Muscle of back (tissue), 3 donors: ENCODE measurements at regions not wholly inside any gene's neighbourhood (a gene's known extent, or its start where the extent isn't known, plus 50 kb on each side); places are given as distances from the start of the nearest gene placed in this dataset.
A peak's percentile ranks its signal among the peaks of the same experiment; 100 is the strongest.
"Not testable (repeated sequence)": the region's sequence is repeated elsewhere in the genome, so short reads cannot be mapped to it uniquely, and the experiment has no call there.

ENCODE experiments used
- DNase-seq, 3 donors: peaks; one replicate each; pipeline versions ENCODE4 v3.0.0 to v3.0.0-alpha.2; 2013

DNA sequence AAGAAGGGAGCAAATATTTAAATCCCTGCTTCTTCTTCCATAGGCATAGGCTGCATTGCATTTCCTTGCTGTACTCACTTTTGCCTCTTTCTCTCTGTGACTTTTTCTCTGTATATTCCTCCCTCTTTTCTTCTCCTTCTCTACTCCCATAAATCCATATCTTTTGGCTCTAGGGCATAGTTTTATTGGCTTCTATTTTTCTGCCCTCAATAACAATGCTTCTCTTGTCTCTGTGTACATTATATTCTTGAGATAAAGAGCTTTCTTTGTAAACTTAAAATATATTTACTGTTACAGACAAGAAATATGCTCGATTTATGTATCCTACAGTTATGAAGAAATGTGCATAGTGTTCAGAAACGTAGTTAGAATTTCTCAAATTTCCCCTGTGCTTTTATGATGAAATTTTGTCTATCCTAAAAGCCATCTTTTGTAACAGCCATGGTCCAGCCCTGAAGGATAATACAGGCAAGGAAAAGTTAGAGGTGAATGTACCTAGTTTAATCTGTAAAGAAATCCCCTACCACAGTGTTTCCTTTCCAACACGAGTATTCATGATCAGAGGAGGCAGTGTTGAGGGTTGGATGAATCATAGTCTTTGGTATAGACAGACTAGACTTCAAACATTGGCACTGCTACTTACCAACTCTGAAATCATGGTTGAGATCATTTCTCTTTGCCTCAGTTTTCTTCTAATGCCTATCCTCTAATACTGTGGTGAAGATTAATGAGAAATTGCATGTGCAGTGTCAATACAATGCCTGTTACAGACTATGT lies 173.3 kb upstream of the FAR2 start:
- DNase-seq: no peak

DNA sequence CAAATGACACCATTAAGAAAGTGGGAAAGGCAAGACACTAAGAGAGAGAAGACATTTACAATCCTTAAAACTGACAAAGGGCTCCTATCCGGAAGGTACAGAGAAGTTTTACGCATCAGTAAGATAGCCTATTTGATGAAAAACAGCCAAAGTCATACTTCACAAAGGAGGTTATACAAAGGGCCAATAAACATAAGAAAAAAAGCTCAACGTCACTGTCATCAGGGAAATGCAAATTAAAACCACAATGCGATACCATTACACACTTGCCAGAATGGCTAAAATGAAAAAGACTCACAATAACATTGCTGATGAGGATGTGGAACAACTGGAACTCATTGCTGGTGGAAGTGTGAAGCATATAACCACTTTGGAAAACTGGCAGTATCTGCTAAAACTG lies 168.6 kb upstream of the FAR2 start:
- no peak for DNase-seq

DNA sequence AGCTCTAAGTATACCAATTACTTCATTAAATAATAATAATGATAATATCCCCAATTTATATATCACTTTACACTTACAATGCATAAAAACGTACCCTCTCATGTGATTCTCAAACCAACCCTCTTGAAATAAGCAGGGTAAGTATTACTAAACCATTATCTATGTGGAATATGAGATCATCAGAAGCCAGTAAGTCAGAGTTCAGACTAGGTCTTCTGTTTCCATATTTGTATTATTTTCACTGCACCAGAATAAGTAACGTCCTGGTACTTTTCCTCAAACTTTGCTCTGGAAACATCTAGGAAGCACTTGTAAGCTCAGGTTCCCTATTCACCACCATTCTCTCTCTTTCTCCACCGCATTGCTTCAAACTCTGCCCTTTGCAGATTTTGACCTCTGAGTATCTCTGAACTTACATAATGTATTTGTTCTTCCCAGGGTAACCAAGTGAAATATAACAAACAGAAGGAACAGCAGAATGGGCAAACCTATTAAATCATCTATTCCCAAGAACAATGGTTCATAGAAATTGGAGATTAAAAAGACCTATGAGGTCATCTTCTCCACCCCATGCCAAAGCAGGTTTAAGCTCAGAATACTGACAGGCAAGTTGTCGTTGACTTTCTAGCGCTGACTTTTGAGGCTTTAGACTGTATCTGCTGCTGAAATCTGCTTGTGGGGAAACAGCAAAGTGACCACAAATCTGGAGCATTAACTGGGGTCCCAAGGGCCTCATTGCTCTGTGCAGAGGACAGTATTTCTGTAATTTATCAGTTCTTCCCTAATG lies 161.3 kb upstream of the FAR2 start:
- peak in 1 of 3 donors; percentile 57 for DNase-seq

DNA sequence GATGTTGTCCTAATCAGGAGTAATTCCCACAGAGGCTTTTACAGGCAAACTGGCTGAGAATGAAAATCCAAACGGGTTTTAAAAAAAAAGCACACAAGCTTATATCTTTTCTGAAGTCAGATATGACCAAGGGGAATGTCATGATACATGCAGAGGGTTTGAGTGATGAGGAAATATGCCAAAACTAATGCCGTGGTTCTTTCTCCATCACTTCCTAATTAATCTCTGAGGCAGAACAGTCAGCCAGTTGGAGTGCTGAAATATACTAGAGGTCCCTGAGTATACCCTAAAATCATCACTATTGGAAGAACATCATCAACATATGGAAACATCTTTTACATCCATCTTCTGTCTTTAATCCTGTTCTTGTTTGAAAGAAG lies 160.8 kb upstream of the FAR2 start:
- peak in 1 of 3 donors; percentile 48 for DNase-seq

DNA sequence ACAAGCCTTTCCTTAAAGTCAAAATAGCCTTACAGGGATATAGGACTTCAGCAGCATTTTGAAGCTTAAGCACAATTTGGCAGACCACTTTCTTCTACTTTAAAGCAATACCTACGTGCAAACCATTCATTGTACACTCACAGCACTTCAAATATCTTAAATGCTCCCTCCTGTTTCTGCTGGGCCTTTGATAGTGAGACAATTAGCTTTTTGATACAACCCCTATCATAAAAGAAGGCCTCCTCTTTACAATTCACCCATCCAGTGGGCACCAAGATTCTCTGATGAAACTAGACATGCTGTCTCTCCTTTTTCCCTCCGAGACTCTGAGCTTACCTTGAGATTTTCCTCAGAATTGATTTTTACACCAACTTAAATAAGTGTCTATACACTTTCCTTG lies 157.5 kb upstream of the FAR2 start:
- DNase-seq: no peak

DNA sequence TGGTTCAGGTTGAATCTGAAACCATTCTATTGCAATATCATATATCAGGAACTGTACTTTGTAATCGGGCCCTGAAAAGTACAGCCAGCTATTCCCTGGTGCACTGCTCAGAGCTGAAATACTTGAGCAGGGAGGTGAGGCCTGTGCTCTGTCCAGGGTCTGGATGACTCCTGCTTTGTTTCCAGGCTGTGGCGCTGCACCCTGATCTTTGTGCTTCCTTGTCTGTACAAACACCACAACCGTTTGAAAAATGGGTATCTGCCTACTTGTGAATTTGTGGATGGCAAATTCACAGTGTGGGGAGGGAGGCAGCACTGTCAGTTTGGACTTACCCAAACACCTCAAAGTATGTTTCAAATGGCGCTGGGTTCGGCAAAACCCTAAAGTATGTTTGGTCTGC lies 155.4 kb upstream of the FAR2 start:
- no peak for DNase-seq

DNA sequence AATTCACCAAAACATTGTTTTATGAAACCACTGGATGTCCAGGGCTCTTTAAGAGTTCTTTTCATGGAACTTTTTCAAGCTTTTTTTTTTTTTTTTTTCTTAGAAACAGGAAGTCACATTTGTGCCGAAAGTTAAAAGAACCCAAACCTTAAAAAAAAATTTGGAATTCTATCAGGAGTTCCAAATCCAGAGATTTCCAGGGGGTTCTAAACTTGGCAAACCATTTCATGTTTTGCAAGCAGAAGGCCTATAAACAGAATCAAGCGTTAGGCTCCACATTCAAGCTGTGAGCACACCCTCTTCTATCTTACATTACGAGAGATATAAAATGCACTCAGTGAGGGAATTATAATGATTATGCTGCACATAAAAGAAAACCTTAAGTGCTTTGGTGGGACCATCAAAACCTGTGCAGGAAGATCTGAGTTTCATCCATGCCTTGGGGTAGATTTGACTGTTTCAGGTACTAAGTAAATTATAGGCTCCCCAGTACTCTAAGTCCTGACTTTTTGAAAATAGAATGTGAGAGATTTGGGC lies 154.8 kb upstream of the FAR2 start:
- DNase-seq: no peak

DNA sequence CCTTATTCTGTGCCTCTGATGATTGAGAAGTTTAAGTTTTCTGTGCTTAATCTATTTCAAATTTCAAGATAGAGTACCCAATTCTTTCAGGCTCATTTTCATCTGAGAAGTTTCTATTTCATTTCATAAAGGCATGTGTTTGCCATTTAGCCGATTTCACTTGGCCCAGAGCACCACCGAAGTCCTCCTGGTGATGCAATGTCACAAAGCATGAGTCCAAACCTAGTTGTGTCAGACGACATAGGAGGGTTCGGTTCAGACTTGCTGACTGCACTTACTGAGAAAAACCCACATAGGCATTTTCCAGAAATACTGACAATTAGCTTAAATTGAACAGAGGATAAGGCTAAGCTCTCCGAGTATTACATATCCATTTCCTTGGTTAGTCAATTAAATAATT lies 152.4 kb upstream of the FAR2 start:
- no peak for DNase-seq

DNA sequence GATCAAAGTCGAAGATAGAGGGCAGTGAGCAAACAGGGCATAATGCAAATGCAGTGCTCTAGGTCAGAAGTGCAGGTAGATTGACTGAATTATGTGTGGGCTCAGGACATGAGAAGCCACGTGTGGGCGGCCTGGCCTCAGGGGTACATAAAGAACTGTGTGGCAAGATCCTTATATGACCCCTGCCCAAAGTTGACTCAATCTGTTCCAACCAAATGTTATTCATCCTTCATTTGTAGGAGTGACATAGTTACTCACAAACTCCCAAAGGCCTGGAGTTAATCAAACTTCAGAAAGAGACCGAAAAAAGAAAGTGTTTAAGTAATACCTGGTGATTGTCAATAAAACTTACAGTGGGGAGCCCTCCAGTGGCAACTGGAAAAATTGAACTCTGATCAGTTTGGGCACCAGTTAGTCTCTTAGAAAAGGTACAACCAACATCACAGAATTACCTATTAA lies 150.4 kb upstream of the FAR2 start:
- DNase-seq: peak; percentile 26 to 50 (median 29)

DNA sequence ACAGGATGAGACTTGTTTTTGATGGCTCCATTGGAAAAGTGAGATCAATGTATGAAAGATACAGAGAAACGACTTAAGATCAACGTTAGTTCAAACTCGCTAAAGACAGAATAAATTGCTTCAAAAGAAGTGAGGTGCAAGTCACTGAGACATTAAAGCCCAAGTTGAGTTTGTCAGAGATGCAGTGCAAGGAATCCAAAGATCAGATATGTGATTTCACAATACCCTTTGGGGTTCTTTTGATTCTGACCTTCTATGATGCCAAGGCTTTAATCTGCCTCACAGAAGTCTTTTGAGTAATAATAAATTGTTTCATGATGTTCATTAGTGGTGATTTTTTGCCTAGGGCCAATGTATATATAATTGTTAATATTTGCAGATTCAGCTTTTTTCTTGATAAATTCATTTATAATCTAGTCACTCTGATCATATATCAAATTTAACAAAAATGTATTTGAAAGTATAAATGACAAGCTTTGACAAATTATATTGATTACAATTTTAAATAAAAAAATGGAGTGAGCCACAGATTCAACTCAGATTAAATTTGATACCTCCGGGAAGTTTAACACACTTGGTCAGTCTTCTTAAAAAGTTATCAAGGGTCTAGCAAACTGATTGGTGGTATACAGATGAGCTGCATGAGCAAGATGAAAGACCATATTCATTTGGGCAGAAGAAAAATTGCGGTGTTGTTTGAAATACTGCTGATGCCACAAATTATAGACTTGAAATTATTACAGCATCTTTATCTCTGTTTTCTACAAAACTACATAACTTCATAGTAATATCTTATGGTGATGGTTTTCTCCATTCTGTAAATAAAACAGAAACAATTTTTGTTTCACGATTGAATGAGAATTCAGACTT lies 144.8 kb upstream of the FAR2 start:
- DNase-seq: no peak

DNA sequence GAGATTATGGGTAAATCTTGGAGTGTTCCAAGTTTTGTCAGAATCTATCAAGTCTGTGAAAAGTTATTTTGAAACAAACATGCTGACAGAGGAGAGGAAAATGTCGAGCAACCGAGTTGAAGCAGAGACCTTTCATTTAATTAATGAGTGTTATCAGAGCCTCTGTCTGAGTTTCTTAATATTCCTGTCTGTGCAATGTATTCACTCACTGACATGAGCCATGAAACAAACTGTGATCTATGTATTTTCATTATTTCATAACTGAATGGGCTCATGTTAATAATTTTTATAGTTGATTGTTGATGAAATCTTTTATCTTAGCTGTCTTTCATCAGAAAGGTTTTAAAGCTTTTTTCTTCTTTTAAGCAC lies 144.2 kb upstream of the FAR2 start:
- no peak for DNase-seq

DNA sequence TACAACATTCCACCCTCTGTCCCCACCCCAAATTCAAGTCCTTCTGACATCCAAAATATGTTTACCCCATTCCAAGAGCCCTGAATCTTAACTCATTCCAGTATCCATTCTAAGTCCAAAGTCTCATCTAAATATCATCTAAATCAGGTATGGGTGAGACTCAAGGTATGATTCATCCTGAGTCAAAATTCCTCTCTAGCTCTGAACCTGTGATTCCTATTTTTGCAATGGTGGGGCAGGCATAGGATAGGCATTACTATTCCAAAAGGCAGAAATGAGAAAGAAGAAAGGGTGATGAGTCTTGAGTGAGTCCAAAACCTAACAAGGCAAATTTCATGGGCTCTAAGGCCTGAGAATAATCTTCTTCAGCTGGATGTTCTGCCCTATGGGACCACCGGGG lies 140.3 kb upstream of the FAR2 start:
- DNase-seq: no peak

DNA sequence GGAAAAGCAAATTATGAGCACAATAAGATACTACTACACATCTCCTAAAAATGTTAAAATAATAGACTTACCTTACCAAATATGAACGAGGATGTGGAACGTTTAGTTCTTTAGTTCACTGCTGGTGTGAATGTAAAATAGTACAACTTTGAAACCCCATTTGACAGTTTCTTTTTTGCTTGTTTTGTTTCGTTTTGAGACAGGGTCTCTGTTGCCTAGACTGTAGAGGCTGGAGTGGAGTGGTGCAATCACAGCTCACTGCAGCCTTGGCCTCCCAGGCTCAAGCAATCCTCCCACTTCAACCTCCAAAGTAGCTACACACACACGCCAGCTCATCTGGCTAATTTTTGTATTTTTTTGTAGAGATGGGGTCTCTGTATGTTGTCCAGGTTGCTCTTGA lies 136.4 kb upstream of the FAR2 start:
- DNase-seq: no peak

DNA sequence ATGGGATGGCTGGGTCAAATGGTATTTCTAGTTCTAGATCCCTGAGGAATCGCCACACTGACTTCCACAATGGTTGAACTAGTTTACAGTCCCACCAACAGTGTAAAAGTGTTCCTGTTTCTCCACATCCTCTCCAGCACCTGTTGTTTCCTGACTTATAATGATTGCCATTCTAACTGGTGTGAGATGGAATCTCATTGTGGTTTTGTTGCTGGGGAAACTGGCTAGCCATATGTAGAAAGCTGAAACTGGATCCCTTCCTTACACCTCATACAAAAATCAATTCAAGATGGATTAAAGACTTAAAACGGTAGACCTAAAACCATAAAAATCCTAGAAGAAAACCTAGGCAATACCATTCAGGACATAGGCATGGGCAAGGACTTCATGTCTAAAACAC lies 131.5 kb upstream of the FAR2 start:
- DNase-seq: not testable (repeated sequence)

DNA sequence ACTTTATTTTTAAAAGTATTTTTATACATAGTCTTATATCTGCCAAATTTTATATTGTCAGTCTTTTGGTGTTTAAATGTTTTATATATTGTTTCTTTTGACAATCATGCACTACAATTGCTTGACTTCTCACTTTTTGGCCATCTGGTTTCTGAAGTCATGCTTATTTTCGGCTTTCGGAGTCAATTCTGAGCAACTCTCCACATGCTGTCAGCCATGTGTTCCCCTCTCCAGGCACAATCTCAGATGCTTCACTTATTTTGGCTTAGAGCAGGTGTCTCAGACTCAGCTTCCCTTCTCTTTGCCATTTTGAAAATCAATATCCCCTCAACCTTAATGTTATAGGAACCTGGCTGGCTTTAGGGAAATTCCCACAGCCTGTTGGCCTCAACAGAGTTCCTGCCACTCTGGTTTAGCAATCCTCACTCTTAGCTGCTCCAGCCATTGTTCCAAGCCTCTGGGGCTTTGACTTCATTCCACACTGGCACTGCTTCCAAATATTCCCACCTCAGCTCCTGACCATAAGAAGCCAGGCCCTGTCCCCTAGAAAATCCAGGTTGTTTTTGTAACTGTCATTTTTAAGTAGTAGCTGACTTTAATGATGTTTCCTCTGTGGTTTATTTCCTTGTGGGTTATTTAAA lies 125.5 kb upstream of the FAR2 start:
- no peak for DNase-seq

DNA sequence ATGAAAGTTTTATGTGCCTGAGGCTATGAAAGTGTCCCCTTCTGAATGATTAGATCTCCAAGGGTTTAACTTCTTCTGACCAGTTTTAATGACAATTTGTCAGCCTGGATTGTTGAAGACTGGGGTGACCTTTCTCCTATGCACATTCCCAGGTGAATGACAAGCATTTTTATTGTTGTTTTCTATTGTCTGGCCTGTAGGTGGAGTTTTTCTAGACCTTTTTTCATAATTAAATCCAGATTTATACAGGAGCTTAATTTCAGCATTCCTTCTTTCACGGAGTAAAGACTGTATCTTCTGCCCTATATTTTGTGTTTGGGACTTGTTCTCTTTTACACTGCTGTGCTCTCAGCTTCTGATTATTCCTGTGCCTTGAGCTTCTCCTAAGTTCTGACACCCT lies 125.0 kb upstream of the FAR2 start:
- DNase-seq: no peak

DNA sequence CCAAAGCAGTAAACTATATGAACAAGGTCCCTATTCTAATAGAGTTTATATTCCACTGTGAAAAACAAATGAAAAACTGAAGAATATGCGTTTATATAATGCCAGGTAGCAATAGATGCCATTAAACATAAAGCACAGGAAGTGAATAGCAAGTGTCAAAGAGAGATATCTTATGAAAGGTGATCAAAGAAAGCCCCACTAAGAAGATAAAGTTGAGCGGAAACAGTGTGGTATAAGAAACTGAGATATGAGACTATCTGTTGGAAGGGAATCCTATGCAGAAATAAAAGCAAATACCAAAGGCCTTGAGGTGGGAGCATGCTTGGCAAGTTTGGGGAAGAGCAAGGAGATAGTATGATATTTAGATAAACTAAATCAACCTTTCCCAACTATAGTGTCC lies 123.1 kb upstream of the FAR2 start:
- DNase-seq: no peak

DNA sequence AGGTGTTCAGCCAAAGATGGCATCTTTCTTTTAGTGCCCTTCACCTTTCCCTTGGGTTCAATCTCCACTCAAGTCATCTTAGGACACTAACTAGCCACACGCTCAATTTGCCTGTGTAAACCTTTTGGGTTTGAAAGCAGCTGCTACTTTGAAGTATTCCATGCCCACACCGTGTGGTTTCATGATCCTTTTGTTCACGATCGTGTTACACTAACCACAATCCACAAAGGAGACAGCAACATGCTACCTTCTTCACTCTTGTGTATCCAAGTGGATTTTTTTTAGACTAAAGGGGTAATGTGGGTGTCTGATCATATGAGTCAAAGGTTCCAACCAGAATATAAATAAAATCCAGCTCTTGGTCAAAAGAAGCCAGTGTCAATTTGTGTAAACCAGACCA lies 122.7 kb upstream of the FAR2 start:
- no peak for DNase-seq

DNA sequence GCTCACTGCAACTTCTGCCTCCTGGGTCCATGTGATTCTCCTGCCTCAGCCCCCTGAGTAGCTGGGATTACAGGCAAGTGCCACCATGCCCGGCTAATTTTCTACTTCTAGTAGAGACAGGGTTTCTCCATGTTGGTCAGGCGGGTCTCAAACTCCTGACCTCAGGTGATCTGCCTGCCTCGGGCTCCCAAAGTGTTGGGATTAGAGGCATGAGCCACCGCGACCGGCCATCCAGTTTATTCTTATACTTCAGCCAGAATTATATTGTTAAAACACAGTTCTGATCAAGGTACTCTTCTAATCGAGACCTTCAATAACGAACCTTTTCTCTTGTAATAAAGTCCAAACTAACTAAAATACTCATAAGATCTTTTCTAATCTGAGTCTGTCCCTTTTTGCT lies 119.6 kb upstream of the FAR2 start:
- DNase-seq: not testable (repeated sequence)

DNA sequence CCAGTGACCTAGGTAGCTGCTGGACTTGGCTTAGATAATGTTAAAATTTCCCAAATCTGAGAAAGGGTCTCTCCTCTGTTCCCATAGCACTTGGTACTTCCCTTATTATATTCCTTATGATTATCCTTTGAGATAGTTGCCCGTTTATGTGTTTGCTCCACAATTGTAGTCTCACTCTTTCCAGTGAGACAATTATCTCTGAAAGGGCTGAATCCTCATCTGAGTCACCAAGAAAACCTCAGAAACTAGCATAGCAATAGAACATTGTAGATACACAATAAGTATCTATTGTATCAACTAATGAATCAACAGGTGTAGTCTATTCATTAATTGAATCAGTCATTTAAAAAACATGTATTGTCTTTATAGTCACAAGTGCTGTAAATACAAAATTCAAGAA lies 119.1 kb upstream of the FAR2 start:
- DNase-seq: no peak

DNA sequence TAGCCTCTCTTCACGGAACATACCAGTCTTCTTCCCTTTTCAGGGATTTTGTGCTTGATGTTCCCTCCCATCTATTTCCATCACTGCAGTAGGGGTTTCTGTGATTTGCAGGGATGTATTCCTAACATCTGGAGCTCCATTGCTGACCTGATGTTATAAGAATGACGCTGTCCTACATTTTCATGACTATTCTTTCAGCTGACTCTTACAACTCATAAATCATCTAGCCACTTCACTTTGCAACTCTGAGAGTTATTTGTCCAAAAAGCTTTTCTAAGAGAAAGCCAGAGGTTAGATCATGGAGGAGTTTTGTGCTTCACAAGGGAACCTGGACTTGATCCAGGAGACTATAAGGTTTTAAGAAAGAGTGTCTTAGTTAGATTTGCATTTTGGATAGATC lies 116.6 kb upstream of the FAR2 start:
- peak; percentile 34 to 48 (median 43) for DNase-seq

DNA sequence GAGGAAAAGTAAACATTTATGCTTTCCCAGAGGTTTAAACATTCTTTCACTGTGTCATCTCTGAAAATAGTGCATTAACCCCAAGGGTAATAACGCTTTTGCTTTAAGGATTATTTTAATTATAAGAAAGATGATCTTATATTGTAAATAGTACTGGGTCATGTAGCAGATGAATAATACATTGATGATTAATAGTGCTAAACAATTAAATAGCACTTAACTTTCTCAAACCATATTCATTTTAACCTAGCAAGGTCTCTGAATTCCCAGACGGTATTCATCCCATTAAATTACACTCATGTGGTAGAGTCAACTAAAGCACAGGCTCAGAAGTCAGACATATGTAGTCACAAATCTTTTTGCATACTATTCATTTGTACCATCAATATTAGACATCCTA lies 115.6 kb upstream of the FAR2 start:
- DNase-seq: no peak
